Epithelial cell of proximal tubule (primary cell): ENCODE measurements at regions not wholly inside any gene's neighbourhood (a gene's known extent, or its start where the extent isn't known, plus 50 kb on each side); places are given as distances from the start of the nearest gene placed in this dataset.

ENCODE experiments used
- DNase-seq: peaks from one replicate; pipeline ENCODE4 v3.0.0-alpha.2; 2011; ENCODE audit warnings: low read depth
- H3K4me3 ChIP-seq: 2 replicates; pipeline ENCODE4 v1.5.1; 2011; ENCODE audit warnings: low read depth, mild to moderate bottlenecking, low read length
- TF ChIP-seq, protein P1 (sequence below): conservative IDR thresholded peaks from 2 replicates; pipeline ENCODE4 v1.5.1; 2012; ENCODE audit warnings: low read depth, mild to moderate bottlenecking, low read length

DNA sequence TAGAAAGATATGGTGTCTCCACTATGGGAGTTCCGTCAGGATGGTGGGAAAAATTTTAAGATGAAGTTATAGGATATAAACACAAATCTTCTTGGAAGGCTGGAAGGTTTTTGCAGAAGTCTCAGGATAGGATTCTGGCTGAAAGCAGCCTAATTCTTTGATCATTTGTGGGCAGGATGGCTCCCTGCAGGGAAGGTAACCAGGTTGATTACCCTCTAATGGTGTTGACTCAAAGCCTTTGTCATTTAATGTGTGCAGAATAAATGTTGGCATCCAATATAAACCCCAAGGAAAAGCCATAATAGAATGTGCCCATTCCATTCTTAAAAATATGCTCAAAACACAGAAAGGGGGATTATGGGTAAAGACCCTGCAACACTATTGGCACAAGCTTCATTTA, 204.3 kb downstream of the EPM2A start:
- no peak for DNase-seq
- H3K4me3 ChIP-seq, result no peak overlapping the region
- TF ChIP-seq, protein P1, sequence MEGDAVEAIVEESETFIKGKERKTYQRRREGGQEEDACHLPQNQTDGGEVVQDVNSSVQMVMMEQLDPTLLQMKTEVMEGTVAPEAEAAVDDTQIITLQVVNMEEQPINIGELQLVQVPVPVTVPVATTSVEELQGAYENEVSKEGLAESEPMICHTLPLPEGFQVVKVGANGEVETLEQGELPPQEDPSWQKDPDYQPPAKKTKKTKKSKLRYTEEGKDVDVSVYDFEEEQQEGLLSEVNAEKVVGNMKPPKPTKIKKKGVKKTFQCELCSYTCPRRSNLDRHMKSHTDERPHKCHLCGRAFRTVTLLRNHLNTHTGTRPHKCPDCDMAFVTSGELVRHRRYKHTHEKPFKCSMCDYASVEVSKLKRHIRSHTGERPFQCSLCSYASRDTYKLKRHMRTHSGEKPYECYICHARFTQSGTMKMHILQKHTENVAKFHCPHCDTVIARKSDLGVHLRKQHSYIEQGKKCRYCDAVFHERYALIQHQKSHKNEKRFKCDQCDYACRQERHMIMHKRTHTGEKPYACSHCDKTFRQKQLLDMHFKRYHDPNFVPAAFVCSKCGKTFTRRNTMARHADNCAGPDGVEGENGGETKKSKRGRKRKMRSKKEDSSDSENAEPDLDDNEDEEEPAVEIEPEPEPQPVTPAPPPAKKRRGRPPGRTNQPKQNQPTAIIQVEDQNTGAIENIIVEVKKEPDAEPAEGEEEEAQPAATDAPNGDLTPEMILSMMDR, result no peak

GRCh38 chr6:145531822-145532221, 203.5 kb downstream of the EPM2A start:
- TF ChIP-seq, protein P1, result no peak
- DNase-seq, result no peak

GRCh38 chr6:145532361-145532760, 203.0 kb downstream of the EPM2A start:
- no peak overlapping the region for H3K4me3 ChIP-seq
- DNase-seq, result no peak
- TF ChIP-seq, protein P1, result no peak

More at GRCh38 chr6:145531822-145532221, 203.5 kb downstream of the EPM2A start:
- H3K4me3 ChIP-seq, result no peak overlapping the region

DNA sequence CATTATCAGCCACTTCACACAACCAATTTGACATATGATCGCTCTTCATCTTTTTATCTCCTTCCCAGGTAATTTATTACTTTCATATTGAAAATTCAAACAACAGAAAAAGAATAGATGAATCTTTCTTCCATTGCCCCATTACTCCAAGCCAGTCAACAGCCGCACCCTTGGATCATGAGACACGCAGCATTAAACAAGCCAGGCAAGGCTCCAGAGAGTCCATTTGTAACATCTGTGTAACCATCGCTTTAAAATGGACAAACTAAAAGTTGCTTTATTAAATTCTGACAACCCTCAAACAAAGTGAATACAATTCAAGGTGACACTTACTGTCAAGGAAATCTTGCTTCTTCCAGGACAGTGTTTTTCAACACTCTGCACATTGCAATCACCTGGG, 200.3 kb downstream of the EPM2A start:
- no peak overlapping the region for H3K4me3 ChIP-seq
- no peak for DNase-seq
- TF ChIP-seq, protein P1, result no peak

GRCh38 chr6:145538989-145539388, 196.3 kb downstream of the EPM2A start:
- H3K4me3 ChIP-seq, result no peak overlapping the region
- TF ChIP-seq, protein P1, result no peak
- no peak for DNase-seq

DNA sequence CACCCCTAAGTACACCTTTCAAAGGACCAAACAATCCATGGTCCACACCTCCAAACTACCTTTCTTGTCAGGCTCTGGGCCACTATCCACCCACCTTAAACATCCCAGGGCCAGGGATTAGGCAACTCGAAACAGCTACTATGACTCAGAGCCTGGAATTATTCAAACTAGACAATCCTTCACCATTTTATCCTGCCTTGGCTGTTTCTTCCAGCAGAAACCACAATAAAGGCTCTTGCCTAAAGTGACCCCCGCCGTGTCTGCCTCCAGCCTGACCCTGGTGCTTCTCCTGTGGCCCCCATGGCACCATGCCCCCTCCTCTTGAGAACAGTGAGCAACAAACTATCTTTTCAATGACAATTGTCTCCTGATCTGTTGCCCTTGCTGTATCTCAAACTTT, 195.5 kb downstream of the EPM2A start:
- no peak for DNase-seq
- TF ChIP-seq, protein P1, result no peak
- H3K4me3 ChIP-seq, result no peak overlapping the region

DNA sequence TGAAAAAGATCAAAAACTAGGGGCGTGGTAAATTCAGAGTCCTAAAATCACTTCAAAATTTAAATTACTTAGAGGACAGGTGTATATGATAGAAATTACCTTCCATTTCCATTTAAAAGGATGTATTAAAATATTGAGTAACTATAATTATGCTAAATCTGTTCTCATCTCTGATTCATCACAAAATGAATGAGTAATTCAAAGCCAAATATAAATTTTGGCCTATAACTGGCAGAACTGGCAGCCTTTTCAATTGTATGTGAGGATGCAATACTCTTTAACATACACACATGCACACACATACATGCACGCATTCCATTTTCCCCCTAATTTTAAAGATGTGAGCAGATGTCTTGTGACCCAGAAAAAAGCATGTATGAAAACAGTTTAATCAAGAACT, 194.6 kb downstream of the EPM2A start:
- TF ChIP-seq, protein P1, result no peak
- no peak overlapping the region for H3K4me3 ChIP-seq
- no peak for DNase-seq
